ENCODE measurements at regions not wholly inside any gene's neighbourhood (a gene's known extent, or its start where the extent isn't known, plus 50 kb on each side); places are given as distances from the start of the nearest gene placed in this dataset.

DNA sequence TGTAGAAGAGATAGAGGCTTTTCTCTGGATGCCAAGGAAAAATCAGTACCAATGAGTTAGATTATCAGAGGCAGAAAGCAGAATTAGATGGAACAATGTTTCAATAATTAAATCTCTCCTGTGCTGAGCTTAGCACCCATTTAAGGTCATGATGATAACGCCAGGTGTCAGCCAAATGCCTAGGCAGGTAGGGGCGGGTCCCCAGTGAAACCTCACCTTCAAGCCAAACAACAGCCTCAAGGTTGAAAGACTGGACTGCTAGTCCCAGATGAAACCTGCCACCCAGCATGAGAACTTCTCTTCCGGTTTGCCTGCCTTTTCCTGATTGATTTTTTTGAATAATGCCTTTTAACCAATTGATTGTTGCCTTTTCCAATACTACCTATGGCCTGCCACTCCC lies 363.0 kb downstream of the PLOD2 start:
- DNase-seq (ENCODE audit: low read depth, low spot score), result no peak
- H3K4me3 ChIP-seq (ENCODE audit: low read length), result no peak overlapping the region

DNA sequence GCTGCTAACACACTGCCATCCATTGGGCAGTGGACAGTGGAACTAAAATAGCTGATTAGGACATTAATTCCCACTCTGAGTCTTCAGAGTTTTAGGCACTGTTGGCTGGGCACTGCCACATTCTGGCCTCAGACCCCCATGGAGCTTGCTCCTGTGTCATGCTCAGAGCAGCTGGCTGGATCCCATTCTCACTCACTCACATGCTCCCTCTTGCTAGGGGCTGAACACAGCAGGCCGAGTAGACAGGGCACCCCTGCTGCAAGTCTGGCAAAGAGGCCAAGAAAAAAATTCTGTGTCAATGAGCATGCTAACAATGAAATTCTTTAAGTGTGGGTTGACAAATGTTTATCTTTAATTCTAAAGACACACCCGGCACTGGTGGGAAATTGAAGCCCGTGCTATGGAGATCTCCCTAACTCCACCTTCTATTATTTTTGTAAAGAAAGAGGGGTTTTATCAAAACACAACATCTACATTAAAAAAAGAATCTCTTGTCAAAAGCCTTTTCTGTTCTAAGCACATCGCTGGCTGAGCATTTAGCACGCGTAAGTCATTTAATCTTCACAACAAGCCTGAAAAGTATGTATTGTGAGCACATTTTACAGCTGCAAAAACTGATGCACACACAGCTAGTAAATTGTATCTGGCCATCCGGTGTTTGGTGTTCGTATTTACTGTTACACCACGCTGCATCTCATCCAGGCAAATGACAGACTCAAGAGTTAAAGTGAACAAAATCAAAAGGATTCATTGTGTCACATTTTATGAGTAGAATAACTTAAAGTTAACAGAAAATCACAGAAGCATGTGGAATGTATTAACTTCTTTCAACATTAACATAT lies 362.1 kb downstream of the PLOD2 start:
- H3K4me3 ChIP-seq (ENCODE audit: low read length), result no peak overlapping the region
- no peak for DNase-seq (ENCODE audit: low read depth, low spot score)

DNA sequence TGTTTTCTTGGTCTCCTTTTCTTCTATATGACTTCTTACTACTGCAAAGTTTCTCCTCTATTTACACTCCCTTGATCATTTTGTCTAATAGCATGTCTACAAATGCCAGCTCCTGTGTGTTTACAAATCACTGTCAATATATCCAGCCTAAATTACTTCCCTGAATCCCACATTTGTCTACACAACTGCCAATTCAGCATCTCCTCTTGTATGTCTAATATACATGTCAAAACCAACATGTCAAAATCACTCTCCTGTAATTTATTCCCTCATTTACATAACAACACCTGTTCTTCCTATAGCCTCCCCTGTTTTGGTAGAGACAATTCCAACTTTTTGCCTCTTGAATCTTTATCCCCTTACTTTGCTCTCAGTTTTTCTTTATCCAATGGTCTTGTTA lies 359.3 kb downstream of the PLOD2 start:
- no peak for DNase-seq (ENCODE audit: low read depth, low spot score)
- no peak overlapping the region for H3K4me3 ChIP-seq (ENCODE audit: low read length)

DNA sequence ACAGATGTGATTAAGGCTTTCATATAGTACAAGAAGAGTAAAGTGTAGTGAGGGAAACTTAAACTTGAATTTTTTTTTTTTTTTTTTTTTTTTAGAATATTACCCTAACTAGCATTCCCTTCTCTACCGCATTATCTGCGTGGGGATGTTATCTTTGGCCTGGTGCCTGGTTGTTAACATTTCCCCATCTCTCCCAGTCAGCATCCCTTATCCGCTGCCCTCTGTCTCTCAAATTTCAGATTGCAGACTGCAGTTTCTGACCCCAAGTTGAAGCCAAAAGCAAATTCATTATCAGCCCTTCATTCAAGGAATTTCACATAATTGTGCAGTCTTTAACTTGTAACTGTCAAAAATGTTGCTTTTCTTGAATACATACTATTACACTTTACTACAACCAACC lies 353.0 kb downstream of the PLOD2 start:
- DNase-seq (ENCODE audit: low read depth, low spot score), result no peak
- no peak overlapping the region for H3K4me3 ChIP-seq (ENCODE audit: low read length)

DNA sequence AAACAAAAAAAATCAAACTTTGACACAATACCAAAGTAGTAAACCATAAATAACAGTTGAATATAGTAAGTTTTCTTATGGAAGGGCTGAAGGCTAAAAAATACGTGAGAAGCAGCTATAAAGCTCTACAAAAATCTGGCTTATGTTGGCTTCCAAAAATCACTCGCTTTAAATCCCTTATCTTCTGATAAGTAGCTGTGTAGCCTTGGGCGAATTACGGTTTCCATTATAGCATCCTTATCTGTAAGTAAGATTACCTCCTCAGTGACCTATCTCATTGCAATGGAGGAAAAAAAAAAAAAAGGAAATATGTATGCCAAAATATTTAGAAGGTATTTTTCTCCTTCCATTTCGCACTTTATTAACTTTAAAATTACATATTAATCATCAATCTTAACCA lies 348.6 kb downstream of the PLOD2 start:
- no peak overlapping the region for H3K4me3 ChIP-seq (ENCODE audit: low read length)
- no peak for DNase-seq (ENCODE audit: low read depth, low spot score)

DNA sequence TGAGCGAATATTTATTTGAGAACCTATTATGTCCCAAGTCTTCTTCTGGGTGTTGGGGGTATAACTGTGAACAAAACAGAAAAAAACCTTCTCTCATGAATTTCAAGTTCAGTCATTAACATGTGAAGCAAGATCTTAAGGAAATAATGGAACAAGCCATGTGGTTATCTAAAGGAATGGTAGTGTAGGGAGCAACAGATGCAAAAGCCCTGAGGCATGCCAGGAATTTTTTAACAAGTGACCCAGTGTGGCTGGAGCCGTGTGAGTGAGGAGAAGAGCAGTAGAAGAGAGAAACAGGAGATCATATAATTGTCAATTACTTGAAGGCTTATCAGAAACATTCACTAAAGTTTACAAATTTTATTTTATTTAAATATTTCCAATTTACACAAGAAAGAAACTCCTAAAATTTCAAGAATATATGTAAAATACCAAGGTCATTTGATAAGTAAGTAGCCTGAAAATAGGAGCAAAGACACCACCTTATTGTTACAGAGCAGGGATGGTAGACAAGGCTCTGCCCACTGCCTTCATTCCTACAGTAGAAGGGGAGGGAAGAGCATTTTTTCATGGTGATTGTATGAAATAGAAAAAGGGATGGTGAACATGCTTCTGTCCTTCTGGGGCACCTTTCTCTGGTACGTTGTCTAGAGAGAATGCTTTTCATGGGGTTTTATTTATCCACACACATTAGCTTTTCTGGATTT lies 345.1 kb downstream of the PLOD2 start:
- DNase-seq (ENCODE audit: low read depth, low spot score), result no peak

DNA sequence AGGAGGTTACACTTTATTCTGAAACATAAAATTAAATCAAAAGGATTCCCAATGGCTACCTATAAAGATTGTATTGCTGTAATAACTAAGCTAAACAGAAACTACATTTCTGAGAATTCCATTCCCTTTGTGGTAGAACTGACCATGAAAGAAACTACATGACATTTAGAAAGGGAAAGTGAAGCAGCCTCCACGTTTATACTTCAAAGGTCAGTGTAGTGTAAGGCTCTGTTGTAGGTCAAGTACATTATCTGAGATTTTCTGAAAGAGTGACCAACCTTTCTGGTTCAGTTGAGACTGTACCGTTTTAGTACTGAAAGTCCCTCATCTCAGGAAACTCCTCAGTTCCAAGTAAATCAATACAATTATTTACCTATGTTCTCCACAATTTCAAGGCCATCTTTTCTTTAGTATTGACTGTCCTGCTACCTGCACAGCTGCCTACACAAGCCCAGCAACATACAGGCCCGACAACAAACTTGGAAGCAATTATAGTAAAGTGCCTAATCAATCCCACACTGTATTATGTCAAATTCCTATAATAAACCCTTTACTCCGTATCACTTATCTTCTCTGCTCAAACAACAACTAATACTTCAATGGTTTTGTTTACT lies 343.0 kb downstream of the PLOD2 start:
- DNase-seq (ENCODE audit: low read depth, low spot score), result no peak
- H3K4me3 ChIP-seq (ENCODE audit: low read length), result no peak overlapping the region

More for the DNA sequence above, 345.1 kb downstream of the PLOD2 start:
- H3K4me3 ChIP-seq (ENCODE audit: low read length), result no peak overlapping the region

DNA sequence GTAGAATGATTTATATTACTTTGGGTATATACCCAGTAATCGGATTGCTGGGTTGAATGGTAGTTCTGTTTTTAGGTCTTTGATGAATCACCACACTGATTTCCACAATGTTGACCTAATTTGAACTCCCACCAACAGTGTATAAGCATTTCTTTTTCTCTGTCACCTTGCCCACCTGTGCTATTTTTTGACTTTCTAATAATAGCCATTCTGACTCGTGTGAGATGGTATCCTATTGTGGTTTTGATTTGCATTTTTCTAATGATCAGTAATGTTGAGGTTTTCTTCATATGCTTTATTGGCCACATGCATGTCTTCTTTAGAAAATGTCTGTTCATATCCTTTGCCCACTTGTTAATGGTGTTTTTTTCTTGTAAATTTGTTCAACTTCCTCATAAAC lies 340.8 kb downstream of the PLOD2 start:
- DNase-seq (ENCODE audit: low read depth, low spot score), result no peak

DNA sequence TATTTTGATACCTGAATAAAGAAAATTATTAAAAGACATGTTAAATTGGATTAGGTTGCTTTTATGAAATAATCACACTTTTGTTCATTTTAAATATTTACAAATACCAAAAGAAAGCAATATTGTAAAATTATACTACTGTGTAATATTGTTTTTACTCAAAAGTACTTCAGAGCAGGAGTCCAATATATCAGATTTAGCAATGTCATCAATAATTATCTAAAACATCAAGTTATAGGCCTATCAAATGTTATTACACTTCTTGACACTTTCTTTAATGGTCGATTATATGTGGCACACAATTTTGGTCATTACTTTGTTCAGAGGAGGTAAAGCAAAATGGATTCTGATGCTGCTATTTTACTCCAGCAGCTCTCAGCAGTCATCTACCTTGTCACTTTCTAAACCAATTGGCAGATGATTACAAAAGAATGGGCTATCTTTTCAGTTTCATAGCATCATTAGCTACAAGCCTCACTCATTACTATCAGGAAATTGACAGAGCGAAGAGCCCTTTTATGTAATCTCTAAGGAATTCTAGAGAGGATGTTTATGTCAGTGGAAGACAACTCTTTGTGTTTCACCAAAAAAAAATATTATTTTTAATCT lies 318.6 kb downstream of the PLOD2 start:
- H3K4me3 ChIP-seq (ENCODE audit: low read length), result no peak overlapping the region
- DNase-seq (ENCODE audit: low read depth, low spot score), result no peak

More for the DNA sequence above, 340.8 kb downstream of the PLOD2 start:
- H3K4me3 ChIP-seq (ENCODE audit: low read length), result no peak overlapping the region

DNA sequence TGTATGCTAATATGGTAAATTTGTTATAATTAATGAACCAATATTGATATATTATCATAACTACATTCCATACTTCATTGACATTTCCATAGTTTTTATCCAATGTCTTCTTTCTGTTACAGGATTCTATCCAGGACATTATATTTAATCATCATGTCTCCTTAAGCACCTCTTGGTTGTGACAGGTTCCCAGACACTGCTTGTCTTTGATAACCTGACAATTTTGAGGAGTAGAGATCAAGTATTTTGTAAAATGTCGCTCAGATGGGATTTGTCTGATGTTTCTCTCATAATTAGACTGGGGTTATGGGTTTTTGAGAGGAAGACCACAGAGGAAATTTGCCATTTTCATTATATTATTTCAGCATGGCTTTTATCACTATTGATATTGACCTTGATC lies 317.4 kb downstream of the PLOD2 start:
- no peak for DNase-seq (ENCODE audit: low read depth, low spot score)
- no peak overlapping the region for H3K4me3 ChIP-seq (ENCODE audit: low read length)

DNA sequence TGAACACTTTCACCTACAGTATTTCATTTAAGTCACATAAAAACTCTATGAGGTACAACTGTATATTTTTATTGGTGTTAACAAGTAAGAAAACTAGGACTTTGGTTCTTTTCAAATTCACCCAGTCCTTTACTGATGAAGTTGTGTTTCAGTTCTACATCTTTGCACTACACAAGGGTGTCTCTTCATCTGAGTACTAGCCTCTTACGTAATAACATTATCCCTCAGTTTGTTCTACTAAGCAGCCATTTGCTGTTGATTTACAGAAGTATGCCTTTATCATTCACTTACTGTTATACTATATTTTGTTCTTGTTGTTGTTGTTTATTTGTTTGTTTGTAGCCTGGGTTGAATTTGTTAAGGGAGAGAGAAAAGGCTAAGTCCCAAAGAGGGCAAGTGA lies 311.9 kb downstream of the PLOD2 start:
- DNase-seq (ENCODE audit: low read depth, low spot score), result no peak

DNA sequence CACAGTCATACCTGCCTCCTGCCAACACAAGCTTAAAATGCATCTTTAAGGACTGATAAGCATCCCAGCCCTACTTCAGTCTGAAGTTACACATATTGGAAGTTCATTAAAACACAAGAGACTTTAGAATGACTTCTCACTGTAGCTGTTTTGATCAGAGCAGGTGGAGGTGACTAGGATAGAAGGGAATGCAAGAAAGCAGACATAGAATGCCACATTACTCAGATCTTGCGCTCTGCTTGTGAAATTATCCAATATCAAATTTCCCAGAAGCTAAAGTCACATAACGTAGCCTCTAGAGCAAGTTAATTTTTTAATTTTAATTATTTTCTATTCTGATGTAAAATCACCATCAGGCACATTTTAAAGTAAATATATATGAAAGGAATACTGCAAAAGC lies 306.5 kb downstream of the PLOD2 start:
- DNase-seq (ENCODE audit: low read depth, low spot score), result no peak
- no peak overlapping the region for H3K4me3 ChIP-seq (ENCODE audit: low read length)

More for the DNA sequence above, 311.9 kb downstream of the PLOD2 start:
- H3K4me3 ChIP-seq (ENCODE audit: low read length), result no peak overlapping the region

DNA sequence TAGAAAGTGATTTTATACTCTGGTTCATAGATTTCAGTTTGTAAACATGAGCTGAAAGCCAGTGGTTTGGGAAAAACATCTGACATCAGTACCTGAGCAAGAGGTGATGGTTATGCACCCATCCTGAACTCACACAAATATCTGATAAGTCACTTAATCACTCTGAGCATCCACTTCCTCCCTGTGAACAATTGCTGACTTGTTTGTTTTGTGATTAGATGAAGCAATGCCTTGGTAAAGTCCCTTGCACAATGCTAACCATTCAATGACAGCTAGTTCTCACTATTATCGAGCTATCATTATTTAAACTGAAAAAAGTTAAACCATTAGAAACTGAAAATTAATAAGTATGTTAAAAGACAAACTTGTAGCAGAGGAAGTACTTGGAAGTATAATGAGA lies 303.0 kb downstream of the PLOD2 start:
- H3K4me3 ChIP-seq (ENCODE audit: low read length), result no peak overlapping the region

DNA sequence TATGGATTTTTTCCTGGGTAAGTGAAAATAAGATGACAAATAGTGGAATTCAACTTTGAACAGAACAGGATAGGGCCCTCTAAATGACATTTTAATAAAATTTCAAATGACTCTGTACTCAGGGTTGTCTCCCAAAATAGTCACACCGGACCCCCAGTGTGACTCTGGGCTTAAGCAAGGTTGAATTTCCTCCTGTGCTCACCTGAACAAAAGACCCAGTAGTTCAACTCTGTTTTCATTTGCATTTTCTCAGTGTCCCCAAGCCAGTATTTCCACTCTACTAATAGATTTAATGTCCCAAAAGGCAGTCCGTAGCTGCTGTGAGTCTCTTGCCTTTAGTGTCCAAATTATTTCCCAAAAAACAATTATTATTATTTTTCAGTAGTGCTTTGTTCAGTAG lies 296.6 kb downstream of the PLOD2 start:
- no peak overlapping the region for H3K4me3 ChIP-seq (ENCODE audit: low read length)

More for the DNA sequence above, 303.0 kb downstream of the PLOD2 start:
- no peak for DNase-seq (ENCODE audit: low read depth, low spot score)

DNA sequence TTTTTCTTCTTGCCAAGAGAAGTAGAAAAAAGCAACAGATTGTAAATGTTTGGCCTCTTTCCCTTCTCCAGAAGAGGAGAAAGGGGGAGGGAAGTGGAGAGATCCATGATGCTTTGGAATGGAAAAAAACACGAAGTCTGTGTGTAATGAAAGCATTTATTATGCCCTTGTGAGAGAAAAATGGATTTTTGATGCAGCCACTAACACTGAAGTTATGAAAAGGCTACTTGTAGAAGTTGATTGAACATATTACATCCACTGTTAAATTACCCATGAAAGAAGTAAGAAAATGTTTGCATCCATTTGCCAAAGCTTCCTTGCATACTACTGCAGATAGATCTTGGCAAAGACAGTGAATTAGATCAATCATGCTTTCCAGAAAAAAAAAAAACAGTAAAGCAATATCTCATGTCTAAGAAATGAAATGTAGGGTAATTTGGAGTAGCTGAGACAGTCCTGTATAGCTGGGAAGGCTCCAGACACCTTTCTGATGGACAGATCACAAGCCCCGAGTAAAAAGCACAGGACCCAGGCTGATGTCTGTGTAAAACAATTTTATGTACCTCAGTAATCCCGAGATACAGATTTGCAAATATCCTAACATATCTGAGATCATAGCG lies 295.5 kb downstream of the PLOD2 start:
- no peak overlapping the region for H3K4me3 ChIP-seq (ENCODE audit: low read length)
- no peak for DNase-seq (ENCODE audit: low read depth, low spot score)

More for the DNA sequence above, 296.6 kb downstream of the PLOD2 start:
- DNase-seq (ENCODE audit: low read depth, low spot score), result no peak

DNA sequence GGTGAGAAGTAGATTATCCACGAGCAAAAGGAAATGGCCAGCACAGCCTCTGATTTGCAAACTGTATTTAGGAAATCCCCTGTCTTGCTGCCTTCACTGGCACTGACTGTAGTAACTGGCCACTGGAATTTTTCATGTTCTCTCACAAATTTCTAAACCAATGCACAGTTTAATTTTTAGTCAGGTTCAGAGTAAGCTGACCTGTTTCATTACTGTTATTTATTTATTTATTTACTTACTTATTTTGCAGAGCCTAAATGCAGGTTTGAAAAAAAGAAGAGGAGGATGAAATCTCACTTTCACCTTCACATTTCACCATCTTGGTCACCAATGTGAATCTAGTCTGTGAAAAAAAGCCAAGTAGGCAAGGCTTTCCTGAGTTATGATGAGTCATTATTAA lies 291.0 kb downstream of the PLOD2 start:
- no peak overlapping the region for H3K4me3 ChIP-seq (ENCODE audit: low read length)
- DNase-seq (ENCODE audit: low read depth, low spot score), result no peak

DNA sequence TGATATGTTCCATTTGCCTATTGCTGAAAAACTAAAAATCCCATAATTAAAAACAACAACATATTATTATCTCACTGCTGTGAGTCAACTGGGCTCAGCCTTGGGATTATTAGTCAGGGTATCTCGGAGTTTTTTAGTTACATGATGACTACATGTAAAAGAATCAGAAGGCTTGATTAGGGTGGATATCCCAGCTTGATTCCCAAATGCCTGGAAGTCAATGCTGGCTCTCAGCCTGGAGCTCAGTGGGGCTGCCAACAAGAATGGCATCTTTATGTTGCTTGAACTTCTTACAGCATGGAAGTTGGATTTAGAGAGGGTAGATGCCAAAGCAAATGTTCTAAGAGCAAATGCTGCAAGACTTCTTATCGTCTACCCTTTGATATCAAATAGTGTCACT lies 278.5 kb downstream of the PLOD2 start:
- H3K4me3 ChIP-seq (ENCODE audit: low read length), result no peak overlapping the region
- DNase-seq (ENCODE audit: low read depth, low spot score), result no peak

DNA sequence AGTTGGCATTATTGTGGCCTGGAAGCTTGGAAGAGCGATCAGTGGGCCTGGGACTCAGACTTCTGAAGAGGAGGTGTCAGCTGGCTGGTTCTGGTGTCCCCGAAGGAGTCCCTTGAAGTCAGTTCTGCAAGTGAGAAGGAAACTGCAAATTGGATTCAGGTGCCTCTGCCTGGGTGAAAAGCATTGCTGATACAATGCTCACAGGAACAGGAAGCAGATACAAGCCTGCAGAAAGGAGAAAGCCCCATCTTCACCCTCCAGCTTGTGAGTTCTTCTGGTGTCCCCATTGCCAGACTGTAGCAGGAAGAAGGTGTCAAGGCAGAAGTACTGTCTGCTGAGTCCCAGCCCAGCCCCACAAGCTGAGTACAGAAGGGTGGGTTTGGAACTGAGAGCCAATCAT lies 271.3 kb downstream of the PLOD2 start:
- no peak for DNase-seq (ENCODE audit: low read depth, low spot score)
- H3K4me3 ChIP-seq (ENCODE audit: low read length), result no peak overlapping the region

DNA sequence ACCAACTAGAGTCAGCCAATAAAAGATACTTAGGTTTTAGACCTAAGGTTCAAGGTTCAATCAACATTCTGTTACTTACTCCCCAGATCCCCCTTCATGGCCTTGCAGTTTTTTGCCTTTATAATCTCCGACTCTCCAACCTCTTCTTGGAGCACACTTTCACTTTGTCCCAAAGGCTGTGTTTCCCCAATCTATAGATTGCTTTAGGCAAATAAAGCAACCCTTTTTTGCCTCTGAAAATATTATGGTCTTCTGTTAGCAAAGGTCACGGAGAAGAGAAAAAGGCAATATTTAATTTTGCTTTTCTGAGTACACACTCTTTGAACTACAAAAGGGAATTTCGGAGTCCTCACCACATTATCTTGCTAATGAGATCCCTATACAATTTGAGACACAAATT lies 268.1 kb downstream of the PLOD2 start:
- H3K4me3 ChIP-seq (ENCODE audit: low read length), result no peak overlapping the region
- no peak for DNase-seq (ENCODE audit: low read depth, low spot score)

All from Jurkat, Clone E6-1 (cell line).